HCT116 (cell line): ENCODE measurements at regions not wholly inside any gene's neighbourhood (a gene's known extent, or its start where the extent isn't known, plus 50 kb on each side); places are given as distances from the start of the nearest gene placed in this dataset.

Source experiments
- ATAC-seq: fragments of 200-7000 bp; cut with Tn5 transposase; 2 replicates; pipeline ENCODE4 v1.9.1; 2020; ENCODE audit warnings: mild to moderate bottlenecking, moderate library complexity
- BruUV-seq: library from RNA; stranded (reverse); fragments of 400-500 nt; replicated peaks from 2 replicates; lab custom pipeline; 2021; lab: Mats Ljungman, UMichigan
- CTCF ChIA-PET: fragments of 300-600 bp; sonication (Branson Sonifier 250); formaldehyde crosslinking; loops from one replicate; lab custom pipeline; 2021; ENCODE audit warnings: antibody characterized with exemption; lab: Charles Lee
- POLR2A ChIA-PET: fragments of 300-600, 350-600 bp; sonication (Branson Sonifier 250); formaldehyde crosslinking; loops from one replicate; lab custom pipeline; 2021; ENCODE audit warnings: antibody characterized with exemption; lab: Charles Lee
- RAD21 ChIA-PET, 2 experiments: fragments of 300-600 bp; sonication (Branson Sonifier 250); formaldehyde crosslinking; loops; one replicate each; lab custom pipeline; 2023; ENCODE audit warnings: low total read pairs in 2 of 2; ENCODE audit not compliant: uncharacterized antibody in 2 of 2, unreplicated experiment in 2 of 2, low non-redundant PET in 1 of 2; lab: Charles Lee
- DNase-seq: peaks from one replicate; pipeline ENCODE4 v3.0.0-alpha.2; 2010; ENCODE audit warnings: low read depth, low spot score
- H2AFZ ChIP-seq: fragments of 200-600 bp; shearing (Covaris generic), sonication (generic); 2 replicates; pipeline ENCODE4 v1.6.1; 2017; ENCODE audit warnings: low read depth, mixed run types, mixed read lengths, antibody characterized with exemption, low read length; ENCODE audit not compliant: poor library complexity, severe bottlenecking
- H3K27ac ChIP-seq: 2 replicates; pipeline ENCODE4 v1.5.1; 2012; ENCODE audit warnings: low read depth, low read length
- H3K27me3 ChIP-seq: fragments of 200-600 bp; sonication (generic); 2 replicates; pipeline ENCODE4 v1.6.1; 2016; ENCODE audit warnings: mixed run types, low read length, mixed read lengths; ENCODE audit not compliant: insufficient read depth
- H3K36me3 ChIP-seq, 2 experiments: fragments of 200-500 bp in 1 of 2; fragments of 200-600 bp in 1 of 2; sonication (Bioruptor generic) in 1 of 2; sonication (generic) in 1 of 2; 2 replicates each; pipeline versions ENCODE4 v1.5.1 to v1.6.1; 2014 to 2016; ENCODE audit warnings: low read length in 2 of 2, inconsistent platforms in 1 of 2, mixed read lengths in 1 of 2, mixed run types in 1 of 2; ENCODE audit not compliant: insufficient read depth in 2 of 2, control insufficient read depth in 1 of 2
- H3K4me1 ChIP-seq, 2 experiments: fragments of 200-600 bp in 1 of 2; sonication (generic) in 1 of 2; 2 replicates each; pipeline versions ENCODE4 v1.5.1 to v1.6.1; 2012 to 2017; ENCODE audit warnings: low read length in 2 of 2, inconsistent platforms in 1 of 2, mild to moderate bottlenecking in 1 of 2, mixed read lengths in 1 of 2, mixed run types in 1 of 2, moderate library complexity in 1 of 2; ENCODE audit not compliant: insufficient read depth in 2 of 2, control insufficient read depth in 1 of 2
- H3K4me2 ChIP-seq: fragments of 200-600 bp; sonication (generic); 2 replicates; pipeline ENCODE4 v1.6.1; 2017; ENCODE audit warnings: mixed run types, low read length, mixed read lengths
- H3K4me3 ChIP-seq, 2 experiments: fragments of 200-600 bp in 1 of 2; sonication (generic) in 1 of 2; replicated peaks in 1 of 2; 2 replicates each; pipeline ENCODE4 v1.5.1; 2011 to 2016; ENCODE audit warnings: low read length in 2 of 2, control low read depth in 1 of 2, low read depth in 1 of 2, mild to moderate bottlenecking in 1 of 2, mixed read lengths in 1 of 2, mixed run types in 1 of 2
- H3K79me2 ChIP-seq: fragments of 200-600 bp; sonication (generic); 2 replicates; pipeline ENCODE4 v1.6.1; 2017; ENCODE audit warnings: mild to moderate bottlenecking, mixed run types, low read length, moderate library complexity, mixed read lengths; ENCODE audit not compliant: insufficient read depth
- H3K9ac ChIP-seq: fragments of 200-600 bp; sonication (generic); 2 replicates; pipeline ENCODE4 v1.6.1; 2016; ENCODE audit warnings: low read length, mixed read lengths
- H3K9me2 ChIP-seq: fragments of 200-600 bp; sonication (generic), shearing (Covaris generic); 2 replicates; pipeline ENCODE4 v1.6.1; 2017; ENCODE audit warnings: mixed run types, mild to moderate bottlenecking, moderate library complexity; ENCODE audit not compliant: insufficient read depth
- H3K9me3 ChIP-seq, 2 experiments: fragments of 200-500 bp in 1 of 2; fragments of 200-600 bp in 1 of 2; sonication (Bioruptor generic) in 1 of 2; sonication (generic) in 1 of 2; 2 replicates each; pipeline ENCODE4 v1.6.1; 2014 to 2017; ENCODE audit warnings: low read length in 2 of 2, mixed read lengths in 2 of 2, inconsistent platforms in 1 of 2, low read depth in 1 of 2, mild to moderate bottlenecking in 1 of 2, mixed run types in 1 of 2, moderate library complexity in 1 of 2; ENCODE audit not compliant: control insufficient read depth in 1 of 2, insufficient read depth in 1 of 2
- H4K20me1 ChIP-seq: fragments of 200-600 bp; sonication (generic), shearing (Covaris generic); 2 replicates; pipeline ENCODE4 v1.6.1; 2017; ENCODE audit warnings: mixed run types, mild to moderate bottlenecking, moderate library complexity; ENCODE audit not compliant: insufficient read depth
- CEBPB ChIP-seq: IDR thresholded peaks from 2 replicates; pipeline ENCODE4 v1.6.1; 2012; ENCODE audit warnings: low read depth
- EZH2 ChIP-seq: fragments of 200-600 bp; sonication (generic); IDR thresholded peaks from 2 replicates; pipeline ENCODE4 v1.6.1; 2017; ENCODE audit warnings: antibody characterized with exemption, mixed run types
- EZH2phosphoT487 ChIP-seq: fragments of 200-600 bp; IDR thresholded peaks from 2 replicates; pipeline ENCODE4 v1.6.1; 2018; ENCODE audit warnings: antibody characterized with exemption, borderline replicate concordance
- FOSL1 ChIP-seq: IDR thresholded peaks from 2 replicates; pipeline ENCODE4 v1.6.1; 2012; ENCODE audit warnings: low read depth
- MAX ChIP-seq: IDR thresholded peaks from 2 replicates; pipeline ENCODE4 v1.6.1; 2012
- POLR2AphosphoS5 ChIP-seq: IDR thresholded peaks from 2 replicates; pipeline ENCODE4 v1.6.1; 2011; ENCODE audit warnings: mild to moderate bottlenecking, low read depth, low read length, moderate library complexity
- SIN3A ChIP-seq: IDR thresholded peaks from 2 replicates; pipeline ENCODE4 v1.6.1; 2012; ENCODE audit warnings: low read depth
- SP1 ChIP-seq: IDR thresholded peaks from 2 replicates; pipeline ENCODE4 v1.6.1; 2012; ENCODE audit warnings: low read depth
- SRF ChIP-seq: IDR thresholded peaks from 2 replicates; pipeline ENCODE4 v1.6.1; 2012; ENCODE audit warnings: low read depth
- TCF7L2 ChIP-seq: IDR thresholded peaks from 2 replicates; pipeline ENCODE4 v1.7.0; 2011; ENCODE audit warnings: borderline replicate concordance, inconsistent platforms; ENCODE audit not compliant: insufficient read depth, insufficient read length; ENCODE audit errors: extremely low read depth
- ZFX ChIP-seq: fragments of 450-650 bp; IDR thresholded peaks from 2 replicates; pipeline ENCODE4 v1.6.1; 2017
- intact Hi-C: fragments of 100-400 bp; cut with micrococcal nuclease; formaldehyde crosslinking; loops from 2 replicates; pipeline ENCODE4 v1.10.0; 2022

- intact Hi-C loops: no loop called here
- POLR2A ChIA-PET: no interaction called here
- DNase-seq: no peak
- Histone ChIP-seq H3K4me1 (no peaks in the 10 kb centered on the region), H4K20me1 (no peaks in the 10 kb centered on the region)
- TF ChIP-seq FOSL1 (no peak), SIN3A (no peak)
- TF ChIP-seq, all 23 proteins: peak for 0
- H3K27ac ChIP-seq: no peak overlapping the region
- H3K27me3 ChIP-seq: no peaks in the 10 kb centered on the region; the same call in 1 of the 2 replicates
- no peak overlapping the region for H3K4me3 ChIP-seq
- ChIA-PET CTCF (no interaction called here), RAD21 (no interaction called here)
- no peaks in the 10 kb centered on the region for H3K9me3 ChIP-seq
- no peak overlapping the region for H3K9ac ChIP-seq
- no peaks in the 10 kb centered on the region for H3K79me2 ChIP-seq
- no peaks in the 10 kb centered on the region for H3K9me2 ChIP-seq
- no peak overlapping the region for H3K4me2 ChIP-seq
- no TSS peak for BruUV-seq
- no peak for ATAC-seq
- no peak overlapping the region for H2AFZ ChIP-seq
- H3K36me3 ChIP-seq: no peaks in the 10 kb centered on the region
Measured at GRCh38 chr3:8279886-8280550, 221.6 kb upstream of the LMCD1 start.

GRCh38 chr3:8282541-8283165 lies 219.0 kb upstream of the LMCD1 start:
- intact Hi-C loops: no loop called here
- BruUV-seq: no TSS peak
- CTCF ChIA-PET: no interaction called here

More at GRCh38 chr3:8282541-8283165, 219.0 kb upstream of the LMCD1 start:
- H3K4me1 ChIP-seq: no peaks in the 10 kb centered on the region; a peak in 1 of 4 replicates
- H3K9me3 ChIP-seq: no peaks in the 10 kb centered on the region
- no peaks in the 10 kb centered on the region for H3K9me2 ChIP-seq
- H3K9ac ChIP-seq: no peak overlapping the region
- DNase-seq (no peak), ATAC-seq (no peak)
- H3K27ac ChIP-seq: no peak overlapping the region
- no peaks in the 10 kb centered on the region for H3K36me3 ChIP-seq
- H3K27me3 ChIP-seq: no peaks in the 10 kb centered on the region; the same call in 1 of the 2 replicates
- H2AFZ ChIP-seq: no peak overlapping the region
- no peaks in the 10 kb centered on the region for H3K79me2 ChIP-seq
- TF ChIP-seq MAX (no peak), EZH2phosphoT487 (no peak), SP1 (no peak), POLR2AphosphoS5 (no peak), SRF (no peak), EZH2 (no peak), ZFX (no peak), CEBPB (no peak), TCF7L2 (no peak)
- RAD21 ChIA-PET: no interaction called here
- no peaks in the 10 kb centered on the region for H4K20me1 ChIP-seq
- no peak overlapping the region for H3K4me2 ChIP-seq
- POLR2A ChIA-PET: no interaction called here
- no peak overlapping the region for H3K4me3 ChIP-seq
